K562 (cell line): ENCODE measurements at regions not wholly inside any gene's neighbourhood (a gene's known extent, or its start where the extent isn't known, plus 50 kb on each side); places are given as distances from the start of the nearest gene placed in this dataset.

Experiments used
- ATAC-seq: fragments of 200-7000 bp; cut with Tn5 transposase; 3 replicates; pipeline ENCODE4 v1.9.1; 2020; ENCODE audit warnings: moderate library complexity
- BruUV-seq: library from RNA; stranded (reverse); fragments of 400-500 nt; replicated peaks from 2 replicates; lab custom pipeline; 2021; lab: Mats Ljungman, UMichigan
- CTCF ChIA-PET: fragments of 300-600 bp; formaldehyde crosslinking; extraction: SDS; loops from one replicate; lab custom pipeline; 2021; ENCODE audit warnings: low intra/inter-chr PET ratio; lab: Yijun Ruan, JAX
- POLR2A ChIA-PET: fragments of 300-600, 350-650 bp; sonication (Branson Sonifier 250); formaldehyde crosslinking; extraction: SDS; loops from one replicate; lab custom pipeline; 2021; ENCODE audit warnings: antibody characterized with exemption, inconsistent platforms; lab: Yijun Ruan, JAX
- DNase-seq, 4 experiments: peaks; one replicate each; pipeline versions ENCODE4 v3.0.0 to v3.0.0-alpha.2; 2011 to 2018; ENCODE audit warnings: low spot score in 3 of 4, mixed read lengths in 3 of 4; ENCODE audit errors: extremely low read depth in 1 of 4
- FAIRE-seq: peaks from 2 replicates; lab custom pipeline; 2011; peaks lifted over from hg19 to GRCh38; lab: Jason Lieb, UNC
- H2AFZ ChIP-seq: 2 replicates; pipeline ENCODE4 v1.6.0; 2011; ENCODE audit warnings: low read depth, low read length, control low read depth, inconsistent platforms
- H3K27ac ChIP-seq: fragments of 200-600 bp; 3 replicates; pipeline ENCODE4 v1.8.0; 2011; ENCODE audit warnings: low read depth, mild to moderate bottlenecking, control low read depth, inconsistent platforms, low read length, moderate library complexity, mixed read lengths; ENCODE audit errors: extremely low read depth
- H3K27me3 ChIP-seq, 2 experiments: fragments of 300-600 bp in 1 of 2; 2 replicates in 1 of 2; 3 replicates in 1 of 2; pipeline versions ENCODE4 v1.6.0 to v1.8.0; 2011; ENCODE audit warnings: inconsistent platforms in 2 of 2, low read length in 2 of 2, mild to moderate bottlenecking in 1 of 2, mixed read lengths in 1 of 2, moderate library complexity in 1 of 2; ENCODE audit not compliant: control insufficient read depth in 2 of 2, insufficient read depth in 2 of 2
- H3K36me3 ChIP-seq: fragments of 300-600 bp; 3 replicates; pipeline ENCODE4 v1.8.0; 2011; ENCODE audit warnings: mild to moderate bottlenecking, low read length, inconsistent platforms; ENCODE audit not compliant: control insufficient read depth, insufficient read depth
- H3K4me1 ChIP-seq, 2 experiments: fragments of 200-600 bp in 1 of 2; replicated peaks in 1 of 2; 2 replicates in 1 of 2; 3 replicates in 1 of 2; pipeline versions ENCODE4 v1.5.1 to v1.8.0; 2011; ENCODE audit warnings: inconsistent platforms in 2 of 2, low read length in 2 of 2, mild to moderate bottlenecking in 1 of 2, mixed read lengths in 1 of 2, moderate library complexity in 1 of 2; ENCODE audit not compliant: control insufficient read depth in 2 of 2, insufficient read depth in 2 of 2
- H3K4me2 ChIP-seq: 2 replicates; pipeline ENCODE4 v1.6.1; 2011; ENCODE audit warnings: low read length, control low read depth, inconsistent platforms, mixed read lengths; ENCODE audit not compliant: insufficient read depth
- H3K4me3 ChIP-seq: fragments of 200-600 bp; sonication (generic), shearing (Covaris generic); 2 replicates; pipeline ENCODE4 v1.5.1; 2016; ENCODE audit warnings: control low read depth, inconsistent platforms
- H3K79me2 ChIP-seq: fragments of 200-600 bp; 3 replicates; pipeline ENCODE4 v1.8.0; 2011; ENCODE audit warnings: low read length, inconsistent platforms; ENCODE audit not compliant: control insufficient read depth, insufficient read depth
- H3K9ac ChIP-seq, 2 experiments: 2 replicates each; pipeline versions ENCODE4 v1.6.0 to v1.6.1; 2011; ENCODE audit warnings: low read depth in 2 of 2, low read length in 2 of 2, control low read depth in 1 of 2, inconsistent platforms in 1 of 2, mild to moderate bottlenecking in 1 of 2, mixed read lengths in 1 of 2; ENCODE audit not compliant: insufficient read depth in 1 of 2
- H3K9me1 ChIP-seq: one replicate; pipeline ENCODE4 v1.6.0; 2011; ENCODE audit warnings: inconsistent platforms, mild to moderate bottlenecking, low read length, moderate library complexity; ENCODE audit not compliant: control insufficient read depth, insufficient read depth
- H3K9me3 ChIP-seq: replicated peaks from 2 replicates; pipeline ENCODE4 v1.5.1; 2011; ENCODE audit warnings: low read depth, low read length, inconsistent platforms; ENCODE audit not compliant: control insufficient read depth, insufficient read depth
- H4K20me1 ChIP-seq: replicated peaks from 2 replicates; pipeline ENCODE4 v1.6.1; 2011; ENCODE audit warnings: low read length, inconsistent platforms, mixed read lengths; ENCODE audit not compliant: control insufficient read depth, insufficient read depth
- BRCA1 ChIP-seq, 2 experiments: fragments of 450-650 bp in 1 of 2; sonication (generic) in 1 of 2; formaldehyde crosslinking in 1 of 2; IDR thresholded peaks; 2 replicates each; pipeline versions ENCODE4 v1.5.0 to v1.6.1; 2017 to 2020; ENCODE audit warnings: mild to moderate bottlenecking in 1 of 2, missing genetic modification reagents in 1 of 2
- CEBPZ ChIP-seq: fragments of 150-350 bp; IDR thresholded peaks from 2 replicates; pipeline ENCODE4 v1.6.1; 2014; ENCODE audit warnings: low read depth, mild to moderate bottlenecking, low read length, borderline replicate concordance
- CHD2 ChIP-seq: IDR thresholded peaks from 2 replicates; pipeline ENCODE4 v1.6.1; 2011; ENCODE audit warnings: low read depth, low read length
- JUND ChIP-seq, 2 experiments: IDR thresholded peaks; 2 replicates in 1 of 2; 3 replicates in 1 of 2; pipeline ENCODE4 v1.6.1; 2011; ENCODE audit warnings: borderline replicate concordance in 2 of 2, low read depth in 2 of 2, low read length in 2 of 2, improper control_type of control experiment in 1 of 2, missing biosample characterization in 1 of 2, missing genetic modification characterization in 1 of 2, missing genetic modification reagents in 1 of 2
- RBM17 ChIP-seq: fragments of 200-400 bp; formaldehyde crosslinking; IDR thresholded peaks from 2 replicates; pipeline ENCODE4 v1.6.1; 2017; ENCODE audit warnings: low read depth, mild to moderate bottlenecking, low read length, borderline replicate concordance
- YBX1 ChIP-seq: fragments of 450-650 bp; IDR thresholded peaks from 2 replicates; pipeline ENCODE4 v1.7.1; 2016; ENCODE audit warnings: mild to moderate bottlenecking
- ZBTB1 ChIP-seq: sonication (generic); formaldehyde crosslinking; IDR thresholded peaks from 2 replicates; pipeline ENCODE4 v1.8.1; 2023; ENCODE audit warnings: missing genetic modification reagents, low read depth, mild to moderate bottlenecking, borderline replicate concordance
- ZNF764 ChIP-seq: fragments of 250-450 bp; sonication (Bioruptor Pico); IDR thresholded peaks from 2 replicates; pipeline ENCODE4 v1.4.0; 2020; ENCODE audit warnings: low read depth, mild to moderate bottlenecking, moderate library complexity
- WGBS: fragments of 100-300 bp; shearing (Covaris generic); methylation state at CpG from one replicate; pipeline ENCODE4 v1.1.6; 2016; ENCODE audit warnings: low coverage, mixed read lengths; ENCODE audit not compliant: insufficient coverage; ENCODE audit errors: missing lambda C conversion rate; 5-methylcytosine and 5-hydroxymethylcytosine counted together
- in situ Hi-C: fragments of 300-500 bp; cut with MboI; formaldehyde crosslinking; loops from 4 replicates; pipeline ENCODE4 v1.15.0; 2018; ENCODE audit warnings: inconsistent platforms, mixed read lengths
- intact Hi-C: fragments of 100-400 bp; cut with micrococcal nuclease; formaldehyde crosslinking; loops from 2 replicates; pipeline ENCODE4 v1.14.2; 2022

GRCh38 chr16:54647216-54647615, 283.4 kb upstream of the IRX5 start (continued):
- TF ChIP-seq CEBPZ (no peak), RBM17 (no peak), ZNF764 (CRISPR knock-in tag) (no peak)
- TF ChIP-seq, all 486 proteins: peak for 0

DNA sequence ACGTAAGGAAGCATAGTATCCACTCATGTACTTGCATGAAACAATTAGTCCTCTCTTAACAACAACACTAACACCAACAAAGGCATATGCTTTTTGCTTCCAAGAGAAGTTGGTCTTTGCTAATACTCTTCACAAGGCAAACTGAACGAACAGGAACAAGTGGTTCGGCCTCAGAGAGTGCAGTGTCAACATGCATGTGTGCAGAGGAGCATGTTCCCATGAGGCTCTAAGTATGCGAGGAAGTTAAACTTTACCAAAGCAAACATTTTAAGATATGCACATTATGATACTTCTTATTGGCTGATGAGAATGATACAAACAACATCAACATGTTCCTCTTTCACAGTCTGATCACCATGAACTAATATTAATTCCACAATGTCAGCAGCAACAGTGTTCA, 285.3 kb upstream of the IRX5 start:
- no peak for DNase-seq
- no peaks in the 10 kb centered on the region for H3K9me3 ChIP-seq
- intact Hi-C loops (no loop called here), in situ Hi-C loops (no loop called here)
- no peak overlapping the region for H3K4me2 ChIP-seq
- no peak for ATAC-seq
- H4K20me1 ChIP-seq = no peaks in the 10 kb centered on the region
- POLR2A ChIA-PET = no interaction called here
- peaks cover 3 to 15% of the 10 kb centered on the region in 2 experiments; a peak in 3 of 5 replicates for H3K27me3 ChIP-seq
- H2AFZ ChIP-seq = no peak overlapping the region
- no peaks in the 10 kb centered on the region for H3K4me1 ChIP-seq
- CTCF ChIA-PET = no interaction called here
- H3K4me3 ChIP-seq = no peak overlapping the region
- H3K79me2 ChIP-seq = no peaks in the 10 kb centered on the region
- no peak overlapping the region for H3K9ac ChIP-seq
- BruUV-seq = no TSS peak
- no peaks in the 10 kb centered on the region for H3K9me1 ChIP-seq
- WGBS = 3% methylated on average over 4 of the region's 4 CpGs
- no peak overlapping the region for H3K27ac ChIP-seq
- FAIRE-seq = no peak
- no peaks in the 10 kb centered on the region for H3K36me3 ChIP-seq
- TF ChIP-seq YBX1 (no peak), BRCA1 (IDR thresholded peaks at IDR 0.05) (no peak), BRCA1 (CRISPR knock-in tag; IDR thresholded peaks at IDR 0.05) (no peak), CHD2 (no peak), JUND (IDR thresholded peaks at IDR 0.05; ENCODE audit: borderline replicate concordance, low read depth, low read length) (no peak), JUND (tag; IDR thresholded peaks at IDR 0.05; ENCODE audit: borderline replicate concordance, low read depth, low read length) (no peak), ZBTB1 (CRISPR knock-in tag) (no peak)
